Fibroblast of skin of left biceps (primary cell): ENCODE measurements at regions not wholly inside any gene's neighbourhood (a gene's known extent, or its start where the extent isn't known, plus 50 kb on each side); places are given as distances from the start of the nearest gene placed in this dataset.
"Not testable (repeated sequence)": the region's sequence is repeated elsewhere in the genome, so short reads cannot be mapped to it uniquely, and the experiment has no call there.

ENCODE experiments used
- DNase-seq, 2 experiments: peaks; one replicate each; pipeline ENCODE4 v3.0.0-alpha.2; 2013; ENCODE audit warnings: low read depth in 2 of 2

GRCh38 chr21:18114810-18115209 lies 129.8 kb upstream of the CHODL start:
- no peak for DNase-seq

GRCh38 chr21:18104802-18105201 lies 139.8 kb upstream of the CHODL start:
- no peak for DNase-seq

GRCh38 chr21:18096413-18096812 lies 148.2 kb upstream of the CHODL start:
- not testable (repeated sequence) for DNase-seq

GRCh38 chr21:18089786-18090185 lies 154.8 kb upstream of the CHODL start:
- no peak for DNase-seq

GRCh38 chr21:18070392-18070791 lies 174.2 kb upstream of the CHODL start:
- no peak for DNase-seq

GRCh38 chr21:18069875-18070274 lies 174.8 kb upstream of the CHODL start:
- no peak for DNase-seq

GRCh38 chr21:18060402-18060801 lies 184.2 kb upstream of the CHODL start:
- no peak for DNase-seq

- no peak for DNase-seq
Measured at GRCh38 chr21:18058731-18059398, 185.8 kb upstream of the CHODL start.

- DNase-seq = no peak
Measured at GRCh38 chr21:18053151-18053550, 191.5 kb upstream of the CHODL start.

- DNase-seq = no peak
Measured at GRCh38 chr21:18049461-18049860, 195.2 kb upstream of the CHODL start.

GRCh38 chr21:18041012-18041411 lies 203.6 kb upstream of the CHODL start:
- DNase-seq = peak; percentile 0

GRCh38 chr21:18030248-18030647 lies 211.1 kb upstream of the C21orf91 start:
- DNase-seq = no peak

- DNase-seq = no peak
Measured at GRCh38 chr21:18026359-18026758, 207.2 kb upstream of the C21orf91 start.

- DNase-seq = no peak
Measured at GRCh38 chr21:18023711-18024110, 204.6 kb upstream of the C21orf91 start.

- no peak for DNase-seq
Measured at GRCh38 chr21:18023157-18023556, 204.0 kb upstream of the C21orf91 start.

- no peak for DNase-seq
Measured at GRCh38 chr21:18007121-18007520, 188.0 kb upstream of the C21orf91 start.

GRCh38 chr21:18006691-18007090 lies 187.5 kb upstream of the C21orf91 start:
- DNase-seq = no peak

- DNase-seq = no peak
Measured at GRCh38 chr21:18002393-18002792, 183.2 kb upstream of the C21orf91 start.

- no peak for DNase-seq
Measured at GRCh38 chr21:18000981-18001686, 182.0 kb upstream of the C21orf91 start.

GRCh38 chr21:17998599-17998998 lies 179.4 kb upstream of the C21orf91 start:
- DNase-seq = not testable (repeated sequence)

GRCh38 chr21:17989780-17990179 lies 170.6 kb upstream of the C21orf91 start:
- no peak for DNase-seq

- DNase-seq = no peak
Measured at GRCh38 chr21:17988102-17988437, 168.9 kb upstream of the C21orf91 start.

- DNase-seq = no peak
Measured at GRCh38 chr21:17987382-17988101, 168.4 kb upstream of the C21orf91 start.
